GM12875 (cell line): ENCODE measurements at regions not wholly inside any gene's neighbourhood (a gene's known extent, or its start where the extent isn't known, plus 50 kb on each side); places are given as distances from the start of the nearest gene placed in this dataset.

ENCODE experiments used
- H3K4me3 ChIP-seq: one replicate; pipeline ENCODE4 v1.5.1; 2011; ENCODE audit warnings: low read depth, low read length, control low read depth
- CTCF ChIP-seq: IDR thresholded peaks from 2 replicates; pipeline ENCODE4 v1.5.1; 2011; ENCODE audit warnings: low read depth, mild to moderate bottlenecking, control low read depth, inconsistent platforms, low read length, moderate library complexity, borderline replicate concordance; ENCODE audit not compliant: insufficient read depth

GRCh38 chr9:89868100-89868499 lies 263.3 kb downstream of the GADD45G start:
- TF ChIP-seq CTCF = no peak
- H3K4me3 ChIP-seq = no peak overlapping the region

GRCh38 chr9:89869793-89870580 lies 265.2 kb downstream of the GADD45G start:
- H3K4me3 ChIP-seq = no peak overlapping the region
- no peak for TF ChIP-seq CTCF

- TF ChIP-seq CTCF = no peak
- H3K4me3 ChIP-seq = no peak overlapping the region
Observed at GRCh38 chr9:89871871-89872331, 267.1 kb downstream of the GADD45G start.

GRCh38 chr9:89872426-89872912 lies 267.7 kb downstream of the GADD45G start:
- TF ChIP-seq CTCF = no peak
- H3K4me3 ChIP-seq = no peak overlapping the region

- TF ChIP-seq CTCF = no peak
Observed at GRCh38 chr9:89872913-89873707, 268.3 kb downstream of the GADD45G start.

GRCh38 chr9:89873801-89874200 lies 269.0 kb downstream of the GADD45G start:
- H3K4me3 ChIP-seq = no peak overlapping the region
- TF ChIP-seq CTCF = no peak

More at GRCh38 chr9:89872913-89873707, 268.3 kb downstream of the GADD45G start:
- no peak overlapping the region for H3K4me3 ChIP-seq
